Neural progenitor cell (in vitro differentiated cells): ENCODE measurements at regions not wholly inside any gene's neighbourhood (a gene's known extent, or its start where the extent isn't known, plus 50 kb on each side); places are given as distances from the start of the nearest gene placed in this dataset.

Source experiments
- CTCF ChIP-seq: fragments of 200-600 bp; sonication (generic); IDR thresholded peaks from 2 replicates; pipeline ENCODE4 v1.5.1; 2017; ENCODE audit warnings: antibody characterized with exemption, mild to moderate bottlenecking
- EZH2phosphoT487 ChIP-seq: fragments of 200-600 bp; sonication (generic); IDR thresholded peaks from 2 replicates; pipeline ENCODE4 v1.6.1; 2017; ENCODE audit warnings: antibody characterized with exemption

- TF ChIP-seq CTCF (no peak), EZH2phosphoT487 (no peak)
Measured at GRCh38 chr16:87198881-87199280, 118.3 kb downstream of the C16orf95 start.
